Posterior vena cava (tissue), 2 donors: ENCODE measurements at regions not wholly inside any gene's neighbourhood (a gene's known extent, or its start where the extent isn't known, plus 50 kb on each side); places are given as distances from the start of the nearest gene placed in this dataset.

Experiments used
- DNase-seq: peaks from one replicate; pipeline ENCODE4 v3.0.0-alpha.2; 2020; ENCODE audit warnings: low spot score
- intact Hi-C, 2 donors: fragments of 100-400 bp; cut with DNase I; formaldehyde crosslinking; loops; one replicate each; pipeline versions ENCODE4 v1.14.1 to v1.14.2; 2022 to 2023
- donor health status: DM: yes; HTN: yes; CAD: no.
- donor health status: DM: yes; HTN: yes; CAD: no.

DNA sequence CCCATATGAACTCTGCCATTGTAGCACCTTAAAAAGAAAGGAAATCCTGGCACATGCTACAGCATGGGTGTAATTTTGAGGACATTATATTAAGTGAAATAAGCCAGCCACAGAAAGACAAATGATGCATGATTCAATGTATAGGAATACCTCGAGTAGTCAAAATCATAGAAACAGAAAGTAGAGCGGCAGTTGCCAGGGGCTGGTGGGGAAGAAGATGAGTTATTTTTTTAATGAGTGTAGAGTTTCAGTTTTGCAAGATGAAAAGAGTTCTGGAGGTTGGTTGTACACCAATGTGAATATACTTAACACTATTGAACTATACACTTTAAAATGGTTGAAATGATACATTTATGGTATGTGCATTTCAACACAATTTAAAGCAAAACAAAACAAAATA is 133.0 kb downstream of the ZDHHC21 start:
- intact Hi-C loops, result no loop called here
- no peak for DNase-seq

DNA sequence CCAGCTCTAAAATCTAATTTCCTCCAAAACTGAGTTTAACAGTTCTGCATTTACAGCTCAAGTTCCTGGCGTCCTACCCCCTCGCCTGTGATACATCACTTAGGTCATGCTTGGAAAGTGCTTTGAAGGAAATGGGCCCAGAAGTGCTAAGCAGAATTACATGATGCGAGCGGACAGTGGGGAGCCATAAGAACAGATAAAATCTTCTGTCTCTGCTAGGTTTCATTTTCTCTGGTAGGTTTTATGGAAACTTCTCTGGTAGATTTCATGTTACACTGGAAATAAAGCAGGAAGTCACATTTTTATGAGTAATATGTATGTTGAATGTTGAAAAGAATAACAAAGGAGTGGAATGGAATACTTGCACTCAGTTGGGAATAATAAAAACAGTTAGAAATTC is 138.3 kb downstream of the ZDHHC21 start:
- DNase-seq, result no peak
- intact Hi-C loops, result no loop called here

DNA sequence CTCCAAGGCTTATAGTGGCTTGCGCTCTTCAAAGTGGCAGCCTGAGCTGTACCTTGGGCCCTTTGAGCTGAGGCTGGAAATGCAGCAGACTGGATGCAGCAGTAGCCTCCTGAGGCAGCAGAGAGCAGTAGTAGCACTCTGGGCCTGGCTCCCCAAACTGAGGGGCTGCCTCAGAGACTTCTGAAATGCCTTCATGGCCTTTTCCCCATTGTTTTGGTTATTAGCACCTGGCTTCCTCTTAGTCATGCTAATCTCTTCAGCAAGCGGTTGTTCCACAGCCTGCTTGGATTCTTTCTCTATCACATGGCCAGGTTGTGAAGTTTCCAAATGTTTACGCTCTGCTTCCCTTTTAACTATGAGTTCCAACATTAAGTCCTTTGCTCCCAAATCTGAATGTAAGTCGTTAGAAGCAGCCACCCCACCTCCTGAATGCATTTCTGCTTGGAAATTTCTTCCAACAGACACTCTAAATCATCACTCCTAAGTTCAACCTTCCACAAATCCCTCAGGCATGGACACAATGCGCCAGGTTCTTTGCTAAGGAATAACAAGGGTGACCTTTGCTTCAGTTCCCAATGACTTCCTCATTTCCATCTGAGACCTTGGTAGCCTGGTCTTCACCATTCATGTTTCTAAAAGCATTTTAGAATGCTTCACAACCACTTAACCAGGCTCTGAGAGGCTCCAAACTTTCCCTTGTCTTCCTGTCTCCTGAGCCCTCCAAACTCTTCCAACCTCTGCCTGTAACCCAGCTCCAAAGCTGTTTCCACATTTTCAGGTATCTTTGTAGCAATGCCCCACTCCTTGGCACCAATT is 145.8 kb downstream of the ZDHHC21 start:
- no peak for DNase-seq
- intact Hi-C loops, result no loop called here

DNA sequence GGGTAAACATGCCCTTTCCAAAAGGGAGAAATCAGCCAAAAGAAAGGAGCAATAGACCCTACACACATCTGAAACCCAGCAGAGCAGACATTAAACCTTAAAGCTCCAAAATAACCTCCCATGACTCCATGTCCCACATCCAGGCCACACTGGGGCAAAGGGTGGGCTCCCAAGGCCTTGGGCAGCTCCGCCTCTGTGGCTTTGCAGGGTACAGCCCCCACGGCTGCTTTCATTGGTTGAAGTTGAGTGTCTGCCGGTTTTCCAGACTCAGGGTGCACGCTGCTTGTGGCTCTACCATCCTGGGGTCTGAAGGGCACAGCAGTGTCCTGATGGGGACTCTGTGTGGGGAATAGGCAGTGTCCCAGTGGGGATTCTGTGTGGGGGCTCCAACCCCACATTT is 146.5 kb downstream of the ZDHHC21 start:
- intact Hi-C loops, result no loop called here
- no peak for DNase-seq

DNA sequence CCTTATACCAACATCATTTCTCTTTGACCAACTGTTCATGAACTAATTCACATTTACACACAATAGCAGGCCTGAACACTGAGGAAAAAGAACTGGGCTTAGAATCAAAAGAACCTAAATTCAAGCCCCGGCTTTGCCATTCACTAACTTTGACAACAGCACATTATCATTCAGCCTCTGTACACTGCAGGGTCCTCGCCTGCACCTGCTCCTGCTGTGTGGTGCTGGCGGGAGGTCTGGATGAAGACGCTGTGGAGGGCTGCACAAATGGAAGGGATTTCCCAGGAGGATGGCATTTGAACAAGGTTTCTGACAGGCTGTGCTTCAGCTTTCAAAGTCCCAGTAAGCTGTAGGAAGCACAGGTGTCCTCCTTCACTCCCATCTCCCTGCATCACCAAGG is 151.2 kb downstream of the ZDHHC21 start:
- intact Hi-C loops, result no loop called here
- DNase-seq, result no peak

DNA sequence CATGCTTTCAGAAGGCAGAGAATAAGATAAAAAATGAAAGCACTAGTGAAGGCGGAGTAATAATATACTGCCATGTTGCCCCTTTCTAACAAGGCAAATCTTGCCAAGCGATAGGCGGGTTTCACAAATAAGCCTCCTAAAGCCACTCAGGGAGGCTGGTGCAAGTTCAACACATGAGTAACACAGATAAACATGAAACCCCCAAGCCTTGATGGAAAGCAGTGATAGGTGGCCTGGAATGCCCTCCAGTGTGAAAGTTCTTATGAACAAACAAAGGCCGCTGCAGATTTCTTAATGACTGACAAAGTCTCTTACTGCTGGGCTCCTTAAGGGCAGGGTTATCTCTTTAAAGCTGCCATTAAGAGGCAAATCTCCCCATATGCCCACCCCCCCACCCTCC is 154.7 kb downstream of the ZDHHC21 start:
- no peak for DNase-seq
- intact Hi-C loops, result no loop called here

DNA sequence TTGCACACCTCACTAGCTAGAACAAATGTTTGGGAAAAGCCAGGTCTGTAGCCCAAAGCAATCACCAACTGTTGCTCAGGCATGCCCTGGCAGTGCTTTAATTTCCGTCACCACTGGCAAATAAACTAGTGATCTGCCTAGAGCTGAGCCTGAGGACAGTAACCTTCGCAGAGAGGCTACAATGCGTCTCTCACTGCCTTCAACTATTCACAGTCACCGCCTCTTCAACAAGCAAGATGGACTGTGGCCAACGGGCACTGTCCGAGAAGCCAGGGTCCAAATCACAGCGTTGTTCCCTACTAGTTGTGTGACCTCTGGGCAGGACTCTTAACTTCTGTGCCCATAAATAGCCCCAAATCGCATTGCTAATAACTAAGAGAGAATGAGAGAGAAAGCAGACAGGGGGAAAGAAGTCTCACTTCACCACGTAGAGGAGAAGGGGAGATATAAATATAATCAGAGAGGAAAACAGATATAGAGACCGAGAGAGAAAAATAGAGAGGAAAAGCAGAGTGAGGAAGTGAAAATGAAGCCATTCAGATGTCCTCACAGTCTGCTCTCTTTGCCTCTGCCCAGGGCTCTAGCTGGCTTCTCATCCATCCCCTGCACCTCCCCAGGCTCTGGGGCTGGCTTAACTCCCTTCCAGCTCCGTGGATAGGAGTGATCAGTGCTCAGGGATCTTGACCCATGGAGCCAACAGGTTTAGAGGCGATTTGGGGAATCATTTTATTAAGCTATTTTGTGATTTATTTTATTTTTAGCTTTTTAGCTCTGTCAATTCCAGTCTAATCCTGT is 157.9 kb downstream of the ZDHHC21 start:
- intact Hi-C loops, result no loop called here
- DNase-seq, result no peak

DNA sequence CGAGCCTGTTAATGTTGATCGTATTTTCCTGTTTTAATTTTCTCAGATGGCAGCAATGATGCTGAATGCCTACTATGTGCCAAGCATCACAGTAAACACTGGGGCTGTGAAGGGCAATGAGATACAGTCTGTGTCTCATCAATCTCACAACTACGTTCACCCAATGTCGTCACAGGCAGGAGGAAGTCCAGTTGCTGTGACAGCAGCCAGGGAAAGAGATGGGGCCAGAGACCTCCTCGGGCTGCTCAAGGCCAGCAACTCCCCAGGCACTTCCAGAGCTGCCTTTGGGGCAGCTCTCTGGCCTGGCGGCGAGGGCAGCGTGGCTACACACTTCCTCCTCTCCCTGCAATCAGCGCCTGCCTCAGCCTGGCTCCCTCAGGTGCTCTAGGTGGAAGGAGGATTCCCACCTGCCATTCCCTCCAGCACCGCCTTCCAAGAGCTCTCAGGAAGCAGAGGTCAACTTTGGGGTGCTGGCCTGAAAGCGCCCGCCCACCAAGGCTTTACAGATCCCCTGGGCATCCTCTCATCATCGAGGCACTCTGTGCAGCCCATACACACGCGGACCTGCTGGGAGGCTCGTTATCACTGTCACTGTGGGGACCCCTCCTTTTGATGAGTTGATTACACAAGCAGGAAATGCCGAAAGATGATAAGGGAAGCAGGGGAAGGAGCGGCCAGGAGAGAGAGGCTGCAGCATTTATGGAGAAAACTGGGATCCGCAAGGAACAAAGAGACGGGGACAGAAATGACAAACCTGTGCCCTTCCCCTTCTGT is 159.2 kb downstream of the ZDHHC21 start:
- intact Hi-C loops, result no loop called here
- no peak for DNase-seq

DNA sequence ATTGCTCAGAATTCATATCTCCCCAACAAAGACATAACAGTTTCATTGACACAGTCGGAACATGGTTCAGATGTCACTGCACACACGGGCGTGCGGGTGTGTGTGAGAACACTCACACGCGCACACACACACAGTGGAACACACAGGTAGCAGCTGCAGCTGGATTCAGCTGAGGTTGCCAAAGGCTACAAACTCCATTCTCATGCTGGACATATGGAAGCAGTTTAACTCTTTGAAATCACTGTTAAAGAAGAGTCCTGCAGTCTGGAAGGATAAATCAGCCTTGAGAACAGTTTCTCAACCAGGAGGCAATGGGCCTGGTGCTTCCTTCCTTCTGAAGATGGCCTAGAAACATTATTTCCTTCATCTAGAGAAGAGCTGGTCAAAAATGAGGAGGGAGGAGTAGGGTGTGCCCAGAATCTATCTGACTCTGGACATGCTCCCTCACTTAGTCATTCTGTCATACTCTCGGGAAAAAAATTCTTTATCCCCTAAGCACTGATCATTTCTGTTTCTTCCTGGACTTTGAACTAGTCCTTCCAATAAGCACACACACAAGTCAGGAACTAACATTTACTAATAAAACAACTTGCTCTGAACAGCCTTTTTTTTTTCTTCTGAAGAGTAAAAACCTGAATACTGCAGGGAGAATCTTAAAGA is 160.6 kb downstream of the ZDHHC21 start:
- DNase-seq, result no peak
- intact Hi-C loops, result no loop called here

DNA sequence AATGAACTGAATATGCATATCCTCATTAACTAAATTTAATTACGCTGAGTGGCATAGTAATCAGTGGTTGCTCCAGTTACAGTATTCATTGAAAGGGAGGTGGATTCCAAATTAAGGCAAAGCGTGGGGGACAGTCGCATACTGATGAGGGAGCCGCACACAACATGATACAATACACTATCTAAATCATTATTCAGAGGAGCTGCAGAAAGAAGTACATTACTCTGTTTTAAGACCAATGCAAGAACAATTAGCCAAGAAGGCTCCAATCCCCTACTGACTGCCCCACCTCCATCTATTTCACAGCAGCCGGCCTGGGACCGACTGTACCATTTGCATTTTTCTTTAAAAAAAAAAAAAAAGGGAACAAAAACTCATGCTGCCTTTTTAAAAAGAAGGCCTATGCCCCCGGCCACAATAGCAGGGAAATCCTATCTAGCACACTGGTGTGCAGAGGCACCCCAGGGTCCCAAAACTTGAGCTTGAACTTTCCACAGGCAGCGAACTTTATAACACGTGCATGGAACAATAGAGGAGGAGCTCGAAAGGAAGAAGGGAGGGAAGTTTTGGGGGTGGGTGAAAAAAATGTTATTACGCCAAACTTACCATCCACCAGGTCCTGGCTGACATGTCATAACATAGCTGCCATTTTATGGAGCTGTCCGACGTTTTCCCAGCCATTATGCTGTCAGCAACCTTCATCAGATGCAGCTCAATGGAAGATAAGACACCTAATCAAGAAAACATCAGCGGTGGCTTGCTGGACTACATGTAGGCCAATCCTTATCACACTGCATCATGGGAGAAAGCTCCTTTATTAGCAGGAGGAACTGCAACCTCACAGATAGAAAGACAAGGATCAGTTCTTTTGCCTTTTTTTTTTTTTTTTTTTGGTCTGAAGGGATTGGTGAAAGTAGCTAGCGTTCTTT is 161.6 kb downstream of the ZDHHC21 start:
- no peak for DNase-seq

DNA sequence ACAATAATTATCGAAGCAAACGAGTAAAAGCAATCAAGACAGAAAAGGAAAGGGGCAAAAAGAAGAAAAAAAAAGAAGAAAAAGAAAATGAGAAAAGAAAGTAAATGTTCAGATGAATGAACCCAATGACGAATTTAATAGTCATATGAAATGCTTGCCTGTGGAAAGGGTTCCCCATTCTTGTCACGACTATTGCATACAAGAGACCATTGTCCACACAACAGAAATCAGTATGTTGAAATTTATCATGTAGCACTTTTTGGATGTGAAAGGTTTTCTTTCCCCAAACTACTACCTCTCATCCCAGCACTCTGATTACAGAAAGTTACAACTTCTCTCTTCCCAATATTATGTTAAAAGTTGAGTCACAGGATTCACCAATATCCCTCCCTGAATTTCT is 162.4 kb downstream of the ZDHHC21 start:
- intact Hi-C loops, result no loop called here
- DNase-seq, result no peak

More for the DNA sequence above, 161.6 kb downstream of the ZDHHC21 start:
- intact Hi-C loops, result no loop called here

DNA sequence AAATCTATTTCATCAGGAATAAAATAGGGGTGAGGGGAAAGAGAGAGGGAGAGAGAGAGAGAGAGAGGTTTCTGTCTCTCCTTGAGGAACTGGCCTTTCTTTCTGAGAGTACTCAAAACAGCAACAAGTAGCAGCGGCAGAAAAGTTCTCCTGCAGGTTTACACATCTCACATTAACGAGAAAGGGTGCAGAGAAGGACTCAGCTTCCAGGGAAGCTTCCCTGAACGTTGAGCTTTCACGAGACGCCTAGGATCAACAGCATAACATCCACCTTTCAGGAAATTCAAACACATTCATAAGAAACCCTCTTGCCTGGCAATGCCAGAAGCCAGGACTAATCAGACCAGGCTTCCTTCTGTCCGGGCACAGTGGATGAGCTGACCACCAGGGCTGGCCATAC is 162.9 kb downstream of the ZDHHC21 start:
- intact Hi-C loops, result no loop called here
- DNase-seq, result no peak

DNA sequence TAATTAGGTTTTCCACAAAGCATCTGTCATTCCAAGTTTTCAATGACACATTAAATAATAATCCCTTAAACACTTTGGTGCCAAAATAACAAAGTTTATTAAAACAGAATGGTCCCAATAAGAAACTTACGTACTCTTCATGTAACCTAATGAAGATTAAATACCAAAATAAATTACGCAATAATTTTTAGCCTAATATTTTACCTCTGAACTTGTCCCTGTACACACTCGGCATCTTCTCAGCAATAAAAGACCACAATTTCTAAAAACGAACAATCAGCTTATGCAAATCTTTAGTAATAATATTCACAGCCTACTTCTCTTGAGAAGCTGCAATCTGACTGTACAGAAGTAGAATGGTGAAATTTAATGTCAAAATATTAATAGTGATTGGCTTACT is 163.6 kb downstream of the ZDHHC21 start:
- DNase-seq, result no peak
- intact Hi-C loops, result no loop called here

DNA sequence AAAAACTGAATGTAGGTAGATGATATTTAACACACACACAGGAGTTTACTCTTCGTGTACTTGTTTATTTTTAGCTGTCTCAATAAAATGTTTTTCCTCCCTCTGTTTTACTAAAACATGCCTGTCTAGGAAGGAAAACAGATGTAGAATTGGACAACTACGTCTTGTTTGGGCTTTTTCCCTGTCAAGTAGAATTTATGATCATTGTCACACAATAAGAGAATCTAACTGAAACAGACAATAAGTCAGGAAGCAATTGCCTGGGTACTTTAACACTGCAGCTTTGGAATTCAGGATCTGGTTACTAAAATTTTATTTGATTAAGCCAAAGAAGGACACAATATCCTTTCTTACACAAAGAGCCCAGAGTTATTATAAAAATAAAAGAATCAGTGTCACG is 164.2 kb downstream of the ZDHHC21 start:
- DNase-seq, result no peak
- intact Hi-C loops, result no loop called here

DNA sequence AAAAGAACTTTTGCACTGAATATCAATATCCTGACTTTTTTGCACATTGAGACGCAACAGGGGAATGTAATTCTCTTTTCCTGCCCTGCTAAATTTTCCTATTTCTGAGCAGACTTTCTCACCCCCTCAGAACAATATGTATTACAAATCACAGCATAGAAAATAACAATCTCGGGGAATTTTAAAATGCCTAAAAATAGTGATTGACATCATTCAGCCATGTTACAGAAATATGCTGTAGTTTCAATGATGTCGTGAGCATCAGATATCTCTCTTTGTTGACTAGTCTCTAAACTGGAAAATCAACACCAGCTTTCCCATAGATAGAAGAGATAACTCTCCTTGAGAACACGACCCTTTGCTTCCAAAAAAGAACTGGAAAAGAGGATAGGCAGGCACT is 166.7 kb downstream of the ZDHHC21 start:
- intact Hi-C loops, result no loop called here
- DNase-seq, result no peak

DNA sequence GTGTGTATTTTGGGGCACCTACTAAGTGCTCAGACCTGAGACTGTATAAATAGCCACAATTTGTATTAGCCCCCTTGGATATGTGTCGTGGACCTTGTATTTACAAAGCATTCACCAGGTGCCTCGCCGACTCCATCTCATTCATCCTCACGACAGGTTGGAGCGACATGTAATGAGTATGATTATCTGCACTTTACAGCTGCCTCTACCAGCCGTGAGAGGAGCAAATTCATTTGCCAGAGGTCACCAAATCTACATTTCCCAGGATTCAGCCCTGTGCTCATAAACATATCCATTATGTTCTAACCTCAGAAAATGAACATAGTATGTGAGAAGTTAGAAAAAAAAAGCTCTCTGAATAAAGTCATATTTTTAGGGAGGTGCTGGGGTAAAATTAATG is 167.4 kb downstream of the ZDHHC21 start:
- intact Hi-C loops, result no loop called here
- DNase-seq, result no peak

DNA sequence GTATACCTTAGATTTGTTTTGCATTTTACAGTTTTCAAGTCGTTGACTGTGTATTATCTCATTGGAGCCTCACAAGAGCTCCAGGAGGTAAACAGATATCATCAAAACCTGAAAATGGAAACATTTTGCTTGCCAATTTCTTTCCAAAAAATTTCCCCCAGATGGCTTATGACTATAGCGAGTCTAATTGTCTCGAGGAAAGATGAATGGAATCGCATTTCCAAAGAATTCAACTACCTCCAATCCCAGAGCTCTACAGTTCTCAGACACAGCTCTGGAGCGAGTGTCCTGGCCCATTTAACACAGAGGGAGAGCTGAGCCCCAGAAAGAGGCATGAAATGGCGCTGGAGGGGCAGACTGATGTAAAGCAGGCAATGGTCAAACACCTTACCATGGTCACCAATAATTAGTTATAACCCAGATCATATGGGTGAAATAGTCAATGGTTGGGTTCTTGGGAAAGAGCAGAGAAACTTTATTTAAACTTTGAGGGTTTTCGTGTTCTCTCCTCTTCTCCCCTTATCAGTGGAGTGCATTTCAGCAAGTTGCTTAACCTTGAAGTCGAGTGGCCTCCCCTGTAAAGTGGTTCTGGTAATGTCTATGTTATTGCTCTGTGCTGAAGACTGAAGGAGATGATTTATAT is 168.2 kb downstream of the ZDHHC21 start:
- intact Hi-C loops, result no loop called here
- DNase-seq, result no peak

DNA sequence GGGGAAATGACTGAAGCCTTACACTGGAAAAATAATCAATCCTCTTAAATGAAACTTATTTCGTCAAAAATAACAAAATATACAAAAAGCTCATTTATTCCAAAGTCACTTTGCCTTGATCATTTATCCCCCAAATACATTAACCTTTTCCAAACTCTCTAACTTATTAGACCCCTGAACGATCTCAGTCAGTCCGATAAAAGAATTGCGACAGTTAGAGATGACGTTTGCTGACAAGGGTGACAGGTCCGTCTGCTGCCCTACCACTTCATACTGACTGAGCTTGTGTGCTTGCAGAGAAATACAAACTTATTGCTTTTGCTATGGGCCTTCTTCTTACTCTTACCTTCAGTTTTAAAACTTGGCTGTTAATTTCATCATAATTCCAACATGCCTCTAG is 169.7 kb downstream of the ZDHHC21 start:
- intact Hi-C loops, result no loop called here
- no peak for DNase-seq
